A673 (cell line): ENCODE measurements at regions not wholly inside any gene's neighbourhood (a gene's known extent, or its start where the extent isn't known, plus 50 kb on each side); places are given as distances from the start of the nearest gene placed in this dataset.

Experiments
- CTCF ChIP-seq: fragments of 300-800, 200-600 bp; sonication (generic); conservative IDR thresholded peaks from 2 replicates; pipeline ENCODE4 v1.5.1; 2017; ENCODE audit warnings: low read depth, mild to moderate bottlenecking, antibody characterized with exemption, low read length, moderate library complexity, mixed read lengths
- EZH2 ChIP-seq: fragments of 200-600 bp; sonication (generic); IDR thresholded peaks from 2 replicates; pipeline ENCODE4 v1.6.1; 2017; ENCODE audit warnings: borderline replicate concordance, low read depth, mild to moderate bottlenecking, mixed read lengths, antibody characterized with exemption, low read length; ENCODE audit not compliant: poor library complexity, severe bottlenecking

- TF ChIP-seq EZH2 (no peak), CTCF (no peak)
Measured at GRCh38 chr2:157169889-157170288, 87.6 kb upstream of the GALNT5 start.
